Fibroblast of lung (primary cell): ENCODE measurements at regions not wholly inside any gene's neighbourhood (a gene's known extent, or its start where the extent isn't known, plus 50 kb on each side); places are given as distances from the start of the nearest gene placed in this dataset.
A peak's percentile ranks its signal among the peaks of the same experiment; 100 is the strongest.
"Not testable (repeated sequence)": the region's sequence is repeated elsewhere in the genome, so short reads cannot be mapped to it uniquely, and the experiment has no call there.

ENCODE experiments used
- DNase-seq, 2 donors: peaks; one replicate each; pipeline versions ENCODE4 v3.0.0 to v3.0.0-alpha.2; 2010; ENCODE audit warnings: low read depth in 2 of 2
- H2AFZ ChIP-seq: 2 replicates; pipeline ENCODE4 v1.5.1; 2012; ENCODE audit warnings: low read length, control low read depth, inconsistent platforms
- H3K27ac ChIP-seq: 2 replicates; pipeline ENCODE4 v1.5.1; 2011; ENCODE audit warnings: low read length, control low read depth; ENCODE audit not compliant: insufficient read depth
- H3K27me3 ChIP-seq: 2 replicates; pipeline ENCODE4 v1.5.1; 2011; ENCODE audit warnings: mild to moderate bottlenecking, low read length; ENCODE audit not compliant: control insufficient read depth, insufficient read depth
- H3K36me3 ChIP-seq: 2 replicates; pipeline ENCODE4 v1.5.1; 2011; ENCODE audit warnings: low read length; ENCODE audit not compliant: control insufficient read depth, insufficient read depth
- H3K4me1 ChIP-seq: 2 replicates; pipeline ENCODE4 v1.5.1; 2011; ENCODE audit warnings: low read length; ENCODE audit not compliant: control insufficient read depth, insufficient read depth; ENCODE audit errors: extremely low read depth
- H3K4me2 ChIP-seq: 2 replicates; pipeline ENCODE4 v1.5.1; 2011; ENCODE audit warnings: low read length, control low read depth; ENCODE audit not compliant: insufficient read depth; ENCODE audit errors: extremely low read depth
- H3K4me3 ChIP-seq, 4 experiments: fragments of 200-600 bp in 1 of 4; sonication (generic) in 1 of 4; replicated peaks in 1 of 4; 2 replicates each; pipeline ENCODE4 v1.5.1; 2011 to 2016; ENCODE audit warnings: low read length in 4 of 4, low read depth in 3 of 4, mild to moderate bottlenecking in 3 of 4, control low read depth in 2 of 4, inconsistent platforms in 1 of 4, mixed read lengths in 1 of 4; ENCODE audit not compliant: insufficient read depth in 1 of 4; ENCODE audit errors: control extremely low read depth in 1 of 4
- H3K79me2 ChIP-seq: 2 replicates; pipeline ENCODE4 v1.5.1; 2012; ENCODE audit warnings: mild to moderate bottlenecking, low read length, inconsistent platforms; ENCODE audit not compliant: control insufficient read depth, insufficient read depth
- H3K9ac ChIP-seq: 2 replicates; pipeline ENCODE4 v1.5.1; 2011; ENCODE audit warnings: mild to moderate bottlenecking, low read length, control low read depth; ENCODE audit not compliant: insufficient read depth
- H3K9me3 ChIP-seq: 2 replicates; pipeline ENCODE4 v1.5.1; 2012; ENCODE audit warnings: low read depth, low read length; ENCODE audit not compliant: control insufficient read depth, insufficient read depth
- H4K20me1 ChIP-seq: 2 replicates; pipeline ENCODE4 v1.5.1; 2011; ENCODE audit warnings: low read length; ENCODE audit not compliant: control insufficient read depth, insufficient read depth; ENCODE audit errors: extremely low read depth
- CTCF ChIP-seq, 2 donors: IDR thresholded peaks in 1 of 2; conservative IDR thresholded peaks in 1 of 2; 1 replicate in 1 of 2; 2 replicates in 1 of 2; pipeline ENCODE4 v1.5.1; 2011 to 2012; ENCODE audit warnings: low read length in 2 of 2, control low read depth in 1 of 2, inconsistent platforms in 1 of 2, low read depth in 1 of 2, mild to moderate bottlenecking in 1 of 2
- EZH2 ChIP-seq: IDR thresholded peaks from 2 replicates; pipeline ENCODE4 v1.5.1; 2012; ENCODE audit warnings: low read length, control low read depth, mild to moderate bottlenecking; ENCODE audit errors: missing control alignments

- TF ChIP-seq EZH2 = no peak
- TF ChIP-seq CTCF (conservative IDR thresholded peaks at IDR 0.05 in 1 of 2, IDR thresholded peaks at IDR 0.05 in 1 of 2; ENCODE audit: low read depth in 1 of 2, low read length in 2 of 2) = no peak
- Histone ChIP-seq H3K9ac (no peak overlapping the region), H3K27me3 (no peaks in the 10 kb centered on the region), H3K4me1 (no peaks in the 10 kb centered on the region), H3K27ac (no peak overlapping the region), H4K20me1 (no peaks in the 10 kb centered on the region), H3K9me3 (no peaks in the 10 kb centered on the region), H2AFZ (no peak overlapping the region), H3K79me2 (no peaks in the 10 kb centered on the region), H3K4me2 (no peak overlapping the region), H3K4me3 (no peak overlapping the region), H3K36me3 (no peaks in the 10 kb centered on the region)
- DNase-seq = no peak
Measured at GRCh38 chr7:116408166-116408565, 91.4 kb upstream of the CAV2 start.

- not testable (repeated sequence) for H3K4me1 ChIP-seq, H3K36me3 ChIP-seq, H3K9ac ChIP-seq, H2AFZ ChIP-seq, H3K27me3 ChIP-seq, H3K4me3 ChIP-seq, H3K9me3 ChIP-seq, H3K27ac ChIP-seq, DNase-seq, H3K4me2 ChIP-seq, H3K79me2 ChIP-seq, H4K20me1 ChIP-seq
Measured at GRCh38 chr7:116408831-116409453, 90.6 kb upstream of the CAV2 start.

GRCh38 chr7:116410694-116411093 is 88.8 kb upstream of the CAV2 start:
- not testable (repeated sequence) for H3K4me3 ChIP-seq, H3K4me2 ChIP-seq, H3K4me1 ChIP-seq, H3K79me2 ChIP-seq, H3K9me3 ChIP-seq, H3K27ac ChIP-seq, DNase-seq, H4K20me1 ChIP-seq, H2AFZ ChIP-seq, H3K27me3 ChIP-seq, H3K36me3 ChIP-seq, H3K9ac ChIP-seq

GRCh38 chr7:116417593-116418345 is 81.8 kb upstream of the CAV2 start:
- H3K79me2 ChIP-seq = no peaks in the 10 kb centered on the region
- H3K27me3 ChIP-seq = no peaks in the 10 kb centered on the region
- no peaks in the 10 kb centered on the region for H3K9me3 ChIP-seq
- no peaks in the 10 kb centered on the region for H3K36me3 ChIP-seq
- TF ChIP-seq CTCF (conservative IDR thresholded peaks at IDR 0.05 in 1 of 2, IDR thresholded peaks at IDR 0.05 in 1 of 2; ENCODE audit: low read depth in 1 of 2, low read length in 2 of 2) (no peak), EZH2 (no peak)
- H3K4me1 ChIP-seq = no peaks in the 10 kb centered on the region
- no peak overlapping the region for H3K27ac ChIP-seq
- peak overlapping the region; percentile 67 for H2AFZ ChIP-seq
- H4K20me1 ChIP-seq = no peaks in the 10 kb centered on the region
- no peak overlapping the region for H3K4me3 ChIP-seq
- no peak overlapping the region for H3K9ac ChIP-seq
- peak in 1 of 2 donors; percentile 43 for DNase-seq
- no peak overlapping the region for H3K4me2 ChIP-seq
